NOMO-1 treated with DMSO at 0.1 percent for 48 hours (cell line): ENCODE measurements at regions not wholly inside any gene's neighbourhood (a gene's known extent, or its start where the extent isn't known, plus 50 kb on each side); places are given as distances from the start of the nearest gene placed in this dataset.
"Not testable (repeated sequence)": the region's sequence is repeated elsewhere in the genome, so short reads cannot be mapped to it uniquely, and the experiment has no call there.

Experiments used
- DNase-seq: peaks from one replicate; lab custom pipeline; 2025; ENCODE audit not compliant: unreplicated experiment; lab: John Stamatoyannopoulos, UW

GRCh38 chr7:42573881-42574672 is 337.1 kb upstream of the GLI3 start:
- DNase-seq = no peak

DNA sequence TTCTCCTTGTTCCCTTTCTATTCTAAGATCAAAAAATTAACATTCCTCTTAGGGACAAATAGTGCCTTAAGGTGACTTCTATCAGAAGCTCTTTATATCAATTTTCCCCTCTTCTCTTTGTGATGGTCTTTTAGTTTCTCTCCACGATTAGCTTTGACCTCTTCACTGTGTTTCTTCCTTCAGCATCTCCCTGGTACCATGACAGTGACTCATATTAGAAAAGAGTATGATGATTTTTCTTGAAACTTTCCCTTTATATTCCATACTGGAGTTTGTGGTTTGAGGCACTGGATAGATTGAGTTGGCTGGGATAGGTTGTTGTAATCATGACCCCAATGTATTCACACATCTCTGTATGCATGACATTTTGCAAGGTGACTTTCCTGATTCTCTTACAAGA is 335.6 kb upstream of the GLI3 start:
- no peak for DNase-seq

GRCh38 chr7:42572056-42572455 is 335.0 kb upstream of the GLI3 start:
- no peak for DNase-seq

GRCh38 chr7:42570944-42571343 is 333.9 kb upstream of the GLI3 start:
- no peak for DNase-seq

DNA sequence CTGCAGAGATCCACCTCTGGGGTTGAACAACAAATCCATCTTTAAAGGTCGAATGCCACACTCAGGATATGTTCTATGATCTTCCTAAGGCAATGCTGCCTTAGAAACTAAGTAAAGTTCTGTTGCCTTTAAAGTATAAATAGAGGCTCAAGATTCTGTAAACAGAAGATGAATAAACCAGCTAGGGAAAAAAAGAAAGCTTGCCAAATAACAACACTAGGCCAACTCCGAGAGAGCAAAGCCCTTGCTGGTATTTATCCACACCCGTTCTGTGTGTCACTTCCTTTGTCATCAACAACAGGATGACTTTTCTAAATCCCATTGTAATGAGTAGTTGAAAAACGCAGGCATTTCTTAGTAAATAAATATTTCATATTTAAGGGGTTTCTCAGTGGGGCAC is 330.0 kb upstream of the GLI3 start:
- no peak for DNase-seq

DNA sequence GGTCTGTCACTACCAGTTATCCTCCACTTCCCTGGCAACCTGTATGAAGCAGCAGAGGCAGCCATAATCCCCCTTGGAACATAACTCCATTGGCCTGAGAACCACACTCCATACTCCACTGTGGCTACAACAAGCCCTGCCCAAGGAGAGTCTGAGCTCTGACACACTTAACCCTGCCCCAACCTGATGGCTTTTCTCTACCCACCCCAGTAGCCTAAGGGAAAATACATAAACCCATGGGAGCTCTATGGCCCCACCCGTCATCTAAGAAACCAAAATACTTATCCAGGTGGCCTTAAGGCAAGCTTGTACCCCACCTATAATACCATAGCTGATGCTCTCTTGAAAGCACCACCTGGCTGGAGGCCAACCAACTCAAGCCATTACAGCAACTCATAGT is 324.8 kb upstream of the GLI3 start:
- no peak for DNase-seq

DNA sequence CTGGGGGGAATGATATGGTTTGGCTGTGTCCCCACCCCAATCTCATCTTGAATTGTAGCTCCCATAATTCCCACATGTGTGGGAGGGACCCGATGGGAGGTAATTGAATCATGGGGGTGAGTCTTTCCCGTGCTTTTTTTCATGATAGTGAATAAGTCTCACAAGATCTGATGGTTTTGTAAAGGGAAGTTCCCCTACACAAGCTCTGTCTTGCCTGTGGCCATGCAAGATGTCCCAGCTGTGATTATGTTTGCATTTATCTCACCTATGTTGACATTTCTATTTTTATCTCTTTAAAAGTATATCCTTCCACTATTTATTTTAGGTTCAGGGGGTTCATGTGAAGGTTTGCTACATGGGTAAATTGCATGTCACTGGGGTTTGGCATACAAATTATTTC is 323.9 kb upstream of the GLI3 start:
- DNase-seq = no peak

DNA sequence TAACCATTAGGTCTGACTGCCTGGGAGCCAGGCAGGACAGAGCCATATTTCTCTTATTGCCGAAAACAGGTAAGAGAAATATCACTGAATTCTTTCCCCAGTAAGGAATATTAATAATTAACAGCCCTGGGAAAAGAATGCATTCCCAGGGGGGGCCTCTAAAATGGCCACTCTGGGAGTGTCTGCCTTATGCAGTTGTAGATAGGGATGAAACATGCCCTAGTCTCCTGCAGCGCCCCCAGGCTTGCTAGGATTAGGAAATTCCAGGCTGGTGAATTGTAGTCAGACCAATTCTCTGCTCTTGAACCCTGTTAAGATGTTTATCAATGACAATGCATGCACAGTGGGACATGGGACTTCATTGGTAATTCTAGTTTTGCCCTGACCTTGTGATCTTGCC is 317.9 kb upstream of the GLI3 start:
- not testable (repeated sequence) for DNase-seq

DNA sequence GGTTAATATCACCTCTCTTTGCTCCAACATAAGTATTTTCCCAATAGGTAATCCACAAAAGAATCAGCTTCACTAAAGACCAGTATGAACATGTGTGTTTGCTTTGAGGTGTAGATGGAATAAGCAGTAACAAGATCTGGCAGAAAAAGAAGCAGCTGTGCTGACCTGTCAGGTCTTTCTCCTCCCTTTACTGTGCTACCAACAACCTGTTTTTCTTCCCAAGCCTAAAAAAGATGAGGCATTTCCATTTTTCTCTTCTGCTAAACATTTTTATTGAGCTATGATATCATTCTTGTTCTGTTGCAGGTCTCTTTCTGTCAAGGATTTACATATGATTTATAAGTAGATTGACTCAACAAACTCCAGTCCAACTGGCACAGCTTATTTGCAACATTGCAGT is 315.2 kb upstream of the GLI3 start:
- DNase-seq = no peak

DNA sequence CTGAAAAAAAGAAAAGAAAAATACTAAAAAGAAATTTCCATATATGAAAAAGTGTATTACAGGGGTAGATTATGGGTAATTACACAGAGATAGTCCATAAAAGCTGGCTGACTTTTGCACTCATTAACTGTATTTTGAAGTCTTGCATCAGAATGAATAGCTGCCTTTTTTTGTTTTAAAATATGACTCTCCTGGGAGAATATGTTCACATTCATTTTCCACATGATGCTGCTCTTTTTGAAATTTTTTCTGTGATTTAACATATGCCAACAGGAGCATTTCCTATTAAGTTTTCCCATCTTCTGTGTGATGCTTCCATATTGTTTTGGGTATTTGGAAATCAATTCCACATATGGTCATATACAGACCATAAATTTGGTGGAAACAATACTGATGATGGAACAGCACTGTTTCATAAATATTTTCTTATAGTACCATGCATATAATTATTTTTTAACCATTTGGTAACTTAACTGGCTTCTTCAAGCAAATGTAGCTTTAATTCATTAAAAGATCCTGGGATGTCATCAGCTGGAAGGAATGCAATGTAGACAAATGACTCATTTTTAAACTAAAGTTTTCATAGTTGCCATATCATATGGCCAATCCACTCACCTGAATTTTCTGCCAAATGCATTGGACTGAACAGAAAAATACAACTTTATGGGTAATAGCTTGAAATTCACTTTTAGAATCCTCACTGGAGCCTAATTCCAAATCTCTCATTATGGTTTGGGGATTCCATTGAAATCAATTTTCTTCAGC is 313.9 kb upstream of the GLI3 start:
- DNase-seq = no peak

- no peak for DNase-seq
Observed at GRCh38 chr7:42549866-42550485, 313.0 kb upstream of the GLI3 start.

DNA sequence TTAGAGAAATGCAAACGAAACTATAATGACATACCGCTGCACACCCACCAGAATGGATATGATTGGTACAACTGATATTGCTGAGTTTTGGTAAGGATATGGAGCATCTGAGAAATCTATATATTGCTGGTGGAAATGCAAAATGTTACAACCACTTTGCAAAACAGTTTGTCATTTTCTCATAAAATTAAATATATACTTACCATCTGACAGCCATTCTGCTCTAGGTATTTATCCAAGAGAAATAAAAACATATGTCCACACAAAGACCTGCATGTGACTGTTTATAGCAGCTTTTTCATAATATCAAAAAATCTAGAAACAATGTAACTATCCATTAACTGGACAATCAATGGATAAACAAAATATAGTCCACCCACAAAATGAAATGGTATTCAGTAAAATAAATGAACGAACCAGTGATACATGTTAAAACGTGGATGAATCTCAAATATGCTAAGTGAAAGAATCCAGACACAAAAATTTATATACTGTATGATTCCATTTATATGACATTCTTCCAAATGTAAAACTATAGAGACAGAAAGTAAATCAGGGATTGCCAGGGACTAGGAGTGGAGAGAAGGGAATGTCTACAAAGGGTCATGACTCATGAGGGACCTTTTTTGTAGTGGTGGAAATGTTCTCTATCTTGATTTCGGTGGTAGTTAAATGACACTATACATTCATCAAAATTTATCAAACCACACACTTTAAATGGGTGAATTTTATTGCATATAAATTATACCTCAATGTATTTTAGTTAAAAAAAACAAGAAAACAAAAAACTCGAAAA is 312.0 kb upstream of the GLI3 start:
- DNase-seq = no peak

GRCh38 chr7:42545049-42545724 is 308.2 kb upstream of the GLI3 start:
- DNase-seq = no peak

- DNase-seq = no peak
Observed at GRCh38 chr7:42543953-42544352, 306.9 kb upstream of the GLI3 start.

- DNase-seq = not testable (repeated sequence)
Observed at GRCh38 chr7:42542446-42542845, 305.4 kb upstream of the GLI3 start.

GRCh38 chr7:42534441-42534840 is 297.4 kb upstream of the GLI3 start:
- no peak for DNase-seq

DNA sequence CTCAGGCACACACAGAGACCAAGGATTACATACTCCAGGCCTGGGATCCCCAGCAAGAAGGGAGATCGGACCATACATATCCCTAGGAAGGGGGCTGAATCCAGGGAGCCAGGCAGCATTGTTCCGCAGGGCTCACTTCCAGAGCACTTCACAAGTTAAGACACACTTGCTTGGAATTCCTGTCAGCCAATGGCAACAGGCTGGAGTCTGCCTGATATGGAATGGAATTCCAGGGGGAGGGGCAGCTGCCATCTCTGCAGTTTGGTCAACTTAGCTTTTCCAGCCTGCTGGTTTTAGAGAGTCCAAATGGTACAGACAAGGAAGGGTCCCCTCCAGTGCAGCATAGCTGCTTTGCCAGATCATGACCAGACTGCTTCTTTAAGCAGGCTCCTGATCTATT is 290.0 kb upstream of the GLI3 start:
- DNase-seq = no peak

DNA sequence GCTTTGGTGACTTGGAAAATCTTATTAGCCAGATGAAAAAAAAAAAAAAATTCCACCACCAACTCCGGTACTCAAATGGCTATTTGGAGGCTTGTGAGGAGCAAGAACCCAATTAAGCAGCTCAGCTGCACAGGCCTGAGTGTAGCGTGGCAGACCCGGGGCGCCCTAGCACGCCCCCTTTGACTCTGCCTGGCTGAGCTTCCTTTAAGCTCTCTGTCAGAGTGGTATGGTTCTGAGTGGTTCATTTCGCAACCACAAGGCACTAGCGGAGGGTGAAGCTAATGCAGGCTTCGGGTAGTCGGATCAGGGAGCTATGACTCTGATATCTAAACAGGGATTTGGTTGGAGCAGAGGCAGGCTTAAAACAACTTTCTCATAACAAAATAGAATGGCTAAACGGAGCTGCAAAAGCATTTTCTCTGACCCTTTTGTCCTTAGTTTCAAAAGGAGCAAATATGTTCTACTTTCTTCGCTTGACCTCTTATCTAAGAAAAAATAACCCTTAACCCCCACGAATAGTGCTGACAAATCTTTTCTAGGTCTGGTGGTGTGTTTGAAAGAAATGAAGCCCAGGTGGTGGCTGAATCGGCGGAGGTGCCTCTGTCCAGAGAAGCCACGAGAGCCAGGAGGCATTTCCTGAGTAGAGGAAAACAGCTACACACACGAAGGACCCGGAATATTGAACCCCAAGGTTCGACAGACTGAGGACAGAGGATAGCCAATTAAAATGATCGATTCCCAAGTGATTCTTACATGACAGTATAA is 285.4 kb upstream of the GLI3 start:
- no peak for DNase-seq

DNA sequence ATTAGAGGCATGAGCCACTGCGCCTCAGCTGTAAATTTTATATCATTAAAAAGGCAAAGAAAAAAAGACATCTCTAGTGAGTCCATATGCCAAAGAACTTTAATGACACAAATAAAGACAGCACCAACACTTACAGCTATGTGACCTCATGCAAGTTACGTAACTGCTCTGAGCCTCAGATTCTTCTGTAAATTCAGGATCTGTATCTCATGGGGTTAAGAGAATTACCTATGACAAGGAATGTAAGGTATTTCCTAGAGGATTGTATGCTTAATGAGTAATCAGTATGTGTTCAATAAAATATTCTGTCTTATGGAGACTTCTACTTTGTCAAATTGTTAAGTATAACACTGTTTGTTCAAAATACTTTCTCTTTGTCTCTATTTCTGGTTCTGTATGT is 274.0 kb upstream of the GLI3 start:
- DNase-seq = no peak

GRCh38 chr7:42506097-42506496 is 269.1 kb upstream of the GLI3 start:
- no peak for DNase-seq
